Neural cell (in vitro differentiated cells): ENCODE measurements at regions not wholly inside any gene's neighbourhood (a gene's known extent, or its start where the extent isn't known, plus 50 kb on each side); places are given as distances from the start of the nearest gene placed in this dataset.

ENCODE experiments used
- H2AFZ ChIP-seq: fragments of 200-600, 300-800 bp; sonication (generic), shearing (Covaris generic); 2 replicates; pipeline ENCODE4 v1.6.0; 2014; ENCODE audit warnings: low read depth, mild to moderate bottlenecking, antibody characterized with exemption, low read length, moderate library complexity
- H3F3A ChIP-seq: fragments of 200-600 bp; shearing (Covaris generic); 2 replicates; pipeline ENCODE4 v1.6.1; 2016; ENCODE audit warnings: mild to moderate bottlenecking, moderate library complexity, mixed read lengths, antibody characterized with exemption, low read length; ENCODE audit not compliant: insufficient read depth, poor library complexity, severe bottlenecking
- H3K27ac ChIP-seq: fragments of 200-600, 300-800 bp; sonication (generic), shearing (Covaris generic); 2 replicates; pipeline ENCODE4 v1.5.1; 2014; ENCODE audit warnings: mild to moderate bottlenecking, low read length, moderate library complexity
- H3K27me3 ChIP-seq: fragments of 300-800, 200-600 bp; sonication (generic), shearing (Covaris generic); 2 replicates; pipeline ENCODE4 v1.6.0; 2014; ENCODE audit warnings: mild to moderate bottlenecking, low read depth, low read length, moderate library complexity; ENCODE audit not compliant: insufficient read depth
- H3K36me3 ChIP-seq: fragments of 300-800, 200-600 bp; sonication (generic), shearing (Covaris generic); 2 replicates; pipeline ENCODE4 v1.5.1; 2014; ENCODE audit warnings: mild to moderate bottlenecking, antibody characterized with exemption, low read length, moderate library complexity; ENCODE audit not compliant: insufficient read depth
- H3K4me2 ChIP-seq: fragments of 300-800, 200-600 bp; sonication (generic), shearing (Covaris generic); 2 replicates; pipeline ENCODE4 v1.6.0; 2014; ENCODE audit warnings: mild to moderate bottlenecking, low read length
- H3K4me3 ChIP-seq: fragments of 300-800, 200-600 bp; sonication (generic), shearing (Covaris generic); 2 replicates; pipeline ENCODE4 v1.5.1; 2014; ENCODE audit warnings: mild to moderate bottlenecking, low read length, moderate library complexity
- H3K79me2 ChIP-seq: fragments of 200-600 bp; shearing (Covaris generic); replicated peaks from 2 replicates; pipeline ENCODE4 v1.6.0; 2014; ENCODE audit warnings: mild to moderate bottlenecking, low read length, moderate library complexity; ENCODE audit not compliant: insufficient read depth
- H3K9ac ChIP-seq: fragments of 300-800, 200-600 bp; sonication (generic), shearing (Covaris generic); 2 replicates; pipeline ENCODE4 v1.6.1; 2016; ENCODE audit warnings: mild to moderate bottlenecking, low read length, mixed read lengths
- H3K9me2 ChIP-seq: fragments of 200-600 bp; shearing (Covaris generic); 2 replicates; pipeline ENCODE4 v1.6.1; 2016; ENCODE audit warnings: mild to moderate bottlenecking, low read length, mixed read lengths; ENCODE audit not compliant: insufficient read depth
- H3K9me3 ChIP-seq: fragments of 200-600, 300-800 bp; sonication (generic), shearing (Covaris generic); 2 replicates; pipeline ENCODE4 v1.6.1; 2016; ENCODE audit warnings: mild to moderate bottlenecking, mixed run types, low read length, moderate library complexity, mixed read lengths
- H4K20me1 ChIP-seq: fragments of 200-600 bp; shearing (Covaris generic); 2 replicates; pipeline ENCODE4 v1.6.1; 2016; ENCODE audit warnings: mild to moderate bottlenecking, mixed run types; ENCODE audit not compliant: insufficient read depth
- EP300 ChIP-seq: fragments of 450-650 bp; conservative IDR thresholded peaks from 2 replicates; pipeline ENCODE4 v1.6.1; 2014; ENCODE audit warnings: antibody characterized with exemption, mild to moderate bottlenecking, moderate library complexity; ENCODE audit not compliant: poor library complexity, severe bottlenecking
- EZH2 ChIP-seq: fragments of 200-600, 300-800 bp; shearing (Covaris generic), sonication (generic); IDR thresholded peaks from 2 replicates; pipeline ENCODE4 v1.6.1; 2014; ENCODE audit warnings: antibody characterized with exemption, low read length, borderline replicate concordance, mild to moderate bottlenecking; ENCODE audit not compliant: insufficient read depth, poor library complexity, severe bottlenecking
- MXI1 ChIP-seq: fragments of 450-650 bp; conservative IDR thresholded peaks from 2 replicates; pipeline ENCODE4 v1.6.1; 2014; ENCODE audit warnings: antibody characterized with exemption, mild to moderate bottlenecking; ENCODE audit not compliant: poor library complexity, severe bottlenecking
- POLR2AphosphoS5 ChIP-seq: IDR thresholded peaks from 2 replicates; pipeline ENCODE4 v1.6.1; 2012
- RAD21 ChIP-seq: fragments of 450-650 bp; conservative IDR thresholded peaks from 2 replicates; pipeline ENCODE4 v1.6.1; 2014; ENCODE audit warnings: antibody characterized with exemption, mild to moderate bottlenecking, moderate library complexity
- SMC3 ChIP-seq: fragments of 450-650 bp; conservative IDR thresholded peaks from 2 replicates; pipeline ENCODE4 v1.6.1; 2014; ENCODE audit warnings: antibody characterized with exemption, mild to moderate bottlenecking, moderate library complexity; ENCODE audit not compliant: poor library complexity
- TAF1 ChIP-seq: IDR thresholded peaks from 2 replicates; pipeline ENCODE4 v1.6.1; 2012; ENCODE audit warnings: low read depth
- TF ChIP-seq, protein P1 (sequence below): IDR thresholded peaks from 2 replicates; pipeline ENCODE4 v1.6.1; 2012; ENCODE audit warnings: borderline replicate concordance
- TF ChIP-seq, protein P2 (sequence below): fragments of 450-650 bp; IDR thresholded peaks from 2 replicates; pipeline ENCODE4 v1.5.1; 2014; ENCODE audit warnings: antibody characterized with exemption, mild to moderate bottlenecking, moderate library complexity; ENCODE audit not compliant: poor library complexity, severe bottlenecking

DNA sequence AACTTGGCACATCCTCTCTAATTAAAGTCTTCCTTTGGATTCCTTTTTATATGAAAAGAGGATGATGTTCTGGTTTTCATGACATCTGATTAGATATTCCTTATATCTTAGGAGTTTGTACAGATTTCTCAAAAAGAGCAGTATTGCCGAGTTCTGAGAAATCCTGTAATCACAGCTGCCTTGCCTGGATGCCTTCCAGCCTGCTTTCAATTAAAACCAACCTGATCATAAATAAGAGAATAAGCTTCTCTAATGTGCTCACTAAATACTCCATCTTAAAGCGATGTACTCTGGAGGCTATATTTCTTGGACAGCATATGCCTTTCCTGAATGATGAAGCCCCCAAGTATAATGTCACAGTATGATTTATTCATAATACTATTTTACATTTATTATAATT is 1203.8 kb upstream of the PIK3C3 start:
- H3K27ac ChIP-seq, result no peak overlapping the region
- H3K4me3 ChIP-seq, result no peak overlapping the region
- no peak overlapping the region for H3K4me2 ChIP-seq
- no peaks in the 10 kb centered on the region for H3K9me3 ChIP-seq
- H3K9me2 ChIP-seq, result no peaks in the 10 kb centered on the region
- no peak overlapping the region for H2AFZ ChIP-seq
- TF ChIP-seq, protein P1, sequence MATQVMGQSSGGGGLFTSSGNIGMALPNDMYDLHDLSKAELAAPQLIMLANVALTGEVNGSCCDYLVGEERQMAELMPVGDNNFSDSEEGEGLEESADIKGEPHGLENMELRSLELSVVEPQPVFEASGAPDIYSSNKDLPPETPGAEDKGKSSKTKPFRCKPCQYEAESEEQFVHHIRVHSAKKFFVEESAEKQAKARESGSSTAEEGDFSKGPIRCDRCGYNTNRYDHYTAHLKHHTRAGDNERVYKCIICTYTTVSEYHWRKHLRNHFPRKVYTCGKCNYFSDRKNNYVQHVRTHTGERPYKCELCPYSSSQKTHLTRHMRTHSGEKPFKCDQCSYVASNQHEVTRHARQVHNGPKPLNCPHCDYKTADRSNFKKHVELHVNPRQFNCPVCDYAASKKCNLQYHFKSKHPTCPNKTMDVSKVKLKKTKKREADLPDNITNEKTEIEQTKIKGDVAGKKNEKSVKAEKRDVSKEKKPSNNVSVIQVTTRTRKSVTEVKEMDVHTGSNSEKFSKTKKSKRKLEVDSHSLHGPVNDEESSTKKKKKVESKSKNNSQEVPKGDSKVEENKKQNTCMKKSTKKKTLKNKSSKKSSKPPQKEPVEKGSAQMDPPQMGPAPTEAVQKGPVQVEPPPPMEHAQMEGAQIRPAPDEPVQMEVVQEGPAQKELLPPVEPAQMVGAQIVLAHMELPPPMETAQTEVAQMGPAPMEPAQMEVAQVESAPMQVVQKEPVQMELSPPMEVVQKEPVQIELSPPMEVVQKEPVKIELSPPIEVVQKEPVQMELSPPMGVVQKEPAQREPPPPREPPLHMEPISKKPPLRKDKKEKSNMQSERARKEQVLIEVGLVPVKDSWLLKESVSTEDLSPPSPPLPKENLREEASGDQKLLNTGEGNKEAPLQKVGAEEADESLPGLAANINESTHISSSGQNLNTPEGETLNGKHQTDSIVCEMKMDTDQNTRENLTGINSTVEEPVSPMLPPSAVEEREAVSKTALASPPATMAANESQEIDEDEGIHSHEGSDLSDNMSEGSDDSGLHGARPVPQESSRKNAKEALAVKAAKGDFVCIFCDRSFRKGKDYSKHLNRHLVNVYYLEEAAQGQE, result no peak
- TF ChIP-seq EZH2 (no peak), RAD21 (no peak), POLR2AphosphoS5 (no peak), EP300 (no peak), MXI1 (no peak), TAF1 (no peak), SMC3 (no peak)
- TF ChIP-seq, protein P2, sequence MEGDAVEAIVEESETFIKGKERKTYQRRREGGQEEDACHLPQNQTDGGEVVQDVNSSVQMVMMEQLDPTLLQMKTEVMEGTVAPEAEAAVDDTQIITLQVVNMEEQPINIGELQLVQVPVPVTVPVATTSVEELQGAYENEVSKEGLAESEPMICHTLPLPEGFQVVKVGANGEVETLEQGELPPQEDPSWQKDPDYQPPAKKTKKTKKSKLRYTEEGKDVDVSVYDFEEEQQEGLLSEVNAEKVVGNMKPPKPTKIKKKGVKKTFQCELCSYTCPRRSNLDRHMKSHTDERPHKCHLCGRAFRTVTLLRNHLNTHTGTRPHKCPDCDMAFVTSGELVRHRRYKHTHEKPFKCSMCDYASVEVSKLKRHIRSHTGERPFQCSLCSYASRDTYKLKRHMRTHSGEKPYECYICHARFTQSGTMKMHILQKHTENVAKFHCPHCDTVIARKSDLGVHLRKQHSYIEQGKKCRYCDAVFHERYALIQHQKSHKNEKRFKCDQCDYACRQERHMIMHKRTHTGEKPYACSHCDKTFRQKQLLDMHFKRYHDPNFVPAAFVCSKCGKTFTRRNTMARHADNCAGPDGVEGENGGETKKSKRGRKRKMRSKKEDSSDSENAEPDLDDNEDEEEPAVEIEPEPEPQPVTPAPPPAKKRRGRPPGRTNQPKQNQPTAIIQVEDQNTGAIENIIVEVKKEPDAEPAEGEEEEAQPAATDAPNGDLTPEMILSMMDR, result no peak
- H4K20me1 ChIP-seq, result no peaks in the 10 kb centered on the region
- H3K36me3 ChIP-seq, result no peaks in the 10 kb centered on the region
- no peaks in the 10 kb centered on the region for H3K27me3 ChIP-seq
- no peak overlapping the region for H3K9ac ChIP-seq
- no peaks in the 10 kb centered on the region for H3K79me2 ChIP-seq
- H3F3A ChIP-seq, result no peaks in the 10 kb centered on the region

DNA sequence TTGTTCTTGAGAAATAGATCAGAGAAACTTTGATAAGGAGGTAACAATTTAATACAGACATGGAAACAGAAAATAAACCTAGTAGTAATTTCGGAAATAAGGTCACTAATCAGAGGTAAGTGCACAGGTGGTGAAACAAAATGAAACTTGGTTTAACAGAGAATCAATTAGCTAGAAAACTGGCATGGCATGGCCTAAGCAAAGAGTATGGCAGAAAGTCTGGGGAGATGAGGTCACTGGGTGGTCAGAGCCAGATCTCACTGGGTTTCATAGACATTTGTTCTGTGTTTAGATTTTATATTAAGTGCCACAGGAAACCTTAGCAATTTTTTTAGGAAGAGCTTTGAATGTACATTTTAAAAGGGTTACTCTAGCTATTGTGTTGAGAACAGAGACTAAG is 1216.0 kb upstream of the PIK3C3 start:
- Histone ChIP-seq H3K9me3 (no peaks in the 10 kb centered on the region), H2AFZ (no peak overlapping the region), H3K4me2 (no peak overlapping the region), H3K79me2 (no peaks in the 10 kb centered on the region), H4K20me1 (no peaks in the 10 kb centered on the region), H3F3A (no peaks in the 10 kb centered on the region), H3K27ac (no peak overlapping the region), H3K9me2 (no peaks in the 10 kb centered on the region), H3K9ac (no peak overlapping the region), H3K36me3 (no peaks in the 10 kb centered on the region), H3K27me3 (no peaks in the 10 kb centered on the region), H3K4me3 (no peak overlapping the region)
- TF ChIP-seq RAD21 (no peak), EZH2 (no peak), MXI1 (no peak), EP300 (no peak), POLR2AphosphoS5 (no peak), TAF1 (no peak), SMC3 (no peak)
- TF ChIP-seq, protein P2, result no peak
- TF ChIP-seq, protein P1, result no peak
